ENCODE measurements at regions not wholly inside any gene's neighbourhood (a gene's known extent, or its start where the extent isn't known, plus 50 kb on each side); places are given as distances from the start of the nearest gene placed in this dataset.
A peak's percentile ranks its signal among the peaks of the same experiment; 100 is the strongest.

DNA sequence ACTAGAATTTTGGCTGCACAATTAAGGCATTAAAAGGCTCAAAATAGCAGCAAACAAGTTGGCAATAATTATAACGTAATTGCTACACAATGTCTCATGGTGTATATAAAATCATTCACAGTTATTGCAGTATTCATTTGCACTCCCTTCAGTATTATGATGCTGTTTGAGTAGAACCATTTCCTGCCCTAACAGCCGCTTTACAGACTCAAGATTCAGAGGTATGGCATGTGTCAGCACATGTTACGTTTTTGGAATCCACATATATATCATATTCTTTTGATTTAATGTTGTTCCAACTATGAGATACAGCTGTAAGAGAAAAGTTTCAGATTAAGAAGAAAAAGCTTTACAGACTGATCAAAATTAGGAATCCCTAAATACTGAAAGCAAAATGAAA is 56.3 kb upstream of the NCKAP5 start:
- TF ChIP-seq, protein P1, sequence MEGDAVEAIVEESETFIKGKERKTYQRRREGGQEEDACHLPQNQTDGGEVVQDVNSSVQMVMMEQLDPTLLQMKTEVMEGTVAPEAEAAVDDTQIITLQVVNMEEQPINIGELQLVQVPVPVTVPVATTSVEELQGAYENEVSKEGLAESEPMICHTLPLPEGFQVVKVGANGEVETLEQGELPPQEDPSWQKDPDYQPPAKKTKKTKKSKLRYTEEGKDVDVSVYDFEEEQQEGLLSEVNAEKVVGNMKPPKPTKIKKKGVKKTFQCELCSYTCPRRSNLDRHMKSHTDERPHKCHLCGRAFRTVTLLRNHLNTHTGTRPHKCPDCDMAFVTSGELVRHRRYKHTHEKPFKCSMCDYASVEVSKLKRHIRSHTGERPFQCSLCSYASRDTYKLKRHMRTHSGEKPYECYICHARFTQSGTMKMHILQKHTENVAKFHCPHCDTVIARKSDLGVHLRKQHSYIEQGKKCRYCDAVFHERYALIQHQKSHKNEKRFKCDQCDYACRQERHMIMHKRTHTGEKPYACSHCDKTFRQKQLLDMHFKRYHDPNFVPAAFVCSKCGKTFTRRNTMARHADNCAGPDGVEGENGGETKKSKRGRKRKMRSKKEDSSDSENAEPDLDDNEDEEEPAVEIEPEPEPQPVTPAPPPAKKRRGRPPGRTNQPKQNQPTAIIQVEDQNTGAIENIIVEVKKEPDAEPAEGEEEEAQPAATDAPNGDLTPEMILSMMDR (IDR thresholded peaks at IDR 0.05; ENCODE audit: low read depth, low read length) = no peak
- no peak overlapping the region for H3K4me3 ChIP-seq (ENCODE audit: low read depth, low read length)
- DNase-seq (ENCODE audit: low read depth, low spot score) = no peak
- in situ Hi-C loops (cut with HindIII; ENCODE audit: low sequenced_read_pairs) = no loop called here

DNA sequence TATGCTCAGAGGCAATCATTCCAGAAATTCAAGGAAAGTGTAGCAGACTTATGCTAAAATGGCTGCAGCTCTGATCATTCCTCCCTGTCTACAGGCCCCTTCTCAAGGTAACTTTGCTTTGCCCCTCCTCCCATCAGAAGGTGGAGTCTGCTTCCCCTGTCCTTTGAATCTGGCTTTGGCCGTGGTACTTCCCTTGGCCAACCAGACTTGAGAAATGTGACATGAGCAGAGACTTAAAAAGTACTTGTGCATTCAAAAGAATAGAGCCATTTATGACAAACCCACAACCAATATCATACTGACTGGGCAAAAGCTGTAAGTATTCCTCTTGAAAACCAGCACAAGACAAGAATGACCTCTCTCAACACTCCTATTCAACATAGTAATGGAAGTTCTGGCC is 59.5 kb upstream of the NCKAP5 start:
- TF ChIP-seq, protein P1 (IDR thresholded peaks at IDR 0.05; ENCODE audit: low read depth, low read length) = no peak
- no peak for DNase-seq (ENCODE audit: low read depth, low spot score)
- no peak overlapping the region for H3K4me3 ChIP-seq (ENCODE audit: low read depth, low read length)
- in situ Hi-C loops (cut with HindIII; ENCODE audit: low sequenced_read_pairs) = no loop called here

DNA sequence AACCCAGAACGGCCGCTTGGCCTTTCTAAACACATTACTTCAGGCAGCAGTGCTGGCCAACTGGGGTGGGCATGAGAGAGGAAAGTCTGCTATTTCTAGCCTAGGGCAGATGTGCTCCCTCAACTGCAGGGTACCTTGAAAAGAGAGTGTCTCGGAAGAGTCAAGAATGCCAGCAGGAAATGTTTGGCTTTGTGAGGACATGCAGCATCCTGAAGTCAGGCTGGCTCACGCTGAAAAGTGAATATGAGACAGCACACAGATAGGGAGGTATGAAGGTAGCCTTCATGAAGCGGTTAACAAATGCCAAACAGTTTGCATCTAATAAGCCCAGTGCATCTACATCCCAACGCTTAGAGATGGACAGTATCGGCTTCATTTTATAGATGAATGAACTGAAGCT is 65.0 kb upstream of the NCKAP5 start:
- no peak for DNase-seq (ENCODE audit: low read depth, low spot score)
- in situ Hi-C loops (cut with HindIII; ENCODE audit: low sequenced_read_pairs) = no loop called here
- TF ChIP-seq, protein P1 (IDR thresholded peaks at IDR 0.05; ENCODE audit: low read depth, low read length) = no peak
- H3K4me3 ChIP-seq (ENCODE audit: low read depth, low read length) = no peak overlapping the region

DNA sequence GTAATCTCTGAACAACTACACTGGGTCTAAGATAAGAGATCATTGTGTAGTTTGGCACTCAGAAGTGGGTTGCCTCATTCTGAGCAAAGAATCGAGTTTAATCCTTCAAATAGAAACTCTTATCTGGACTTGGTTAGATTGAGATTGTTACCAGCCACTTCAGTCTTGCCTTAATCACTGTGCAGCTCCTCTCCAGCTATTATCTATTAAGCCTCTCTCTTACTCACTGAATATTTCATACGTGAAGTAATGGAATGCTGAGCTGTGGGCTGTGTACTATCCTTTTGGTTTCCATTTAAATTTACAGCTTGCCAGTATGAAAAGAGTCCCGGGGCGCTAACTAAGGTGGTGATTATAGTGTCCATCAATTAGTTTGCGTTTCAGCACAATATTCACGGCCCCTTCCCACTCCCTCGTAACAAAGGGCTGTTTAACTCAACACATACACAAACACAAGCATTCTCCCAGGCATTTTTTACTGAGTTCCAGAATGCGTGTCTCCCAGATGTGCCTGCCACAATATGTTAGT is 65.7 kb upstream of the NCKAP5 start:
- peak; percentile 49 for DNase-seq (ENCODE audit: low read depth, low spot score)
- no peak overlapping the region for H3K4me3 ChIP-seq (ENCODE audit: low read depth, low read length)
- TF ChIP-seq, protein P1 (IDR thresholded peaks at IDR 0.05; ENCODE audit: low read depth, low read length) = no peak
- in situ Hi-C loops (cut with HindIII; ENCODE audit: low sequenced_read_pairs) = no loop called here

DNA sequence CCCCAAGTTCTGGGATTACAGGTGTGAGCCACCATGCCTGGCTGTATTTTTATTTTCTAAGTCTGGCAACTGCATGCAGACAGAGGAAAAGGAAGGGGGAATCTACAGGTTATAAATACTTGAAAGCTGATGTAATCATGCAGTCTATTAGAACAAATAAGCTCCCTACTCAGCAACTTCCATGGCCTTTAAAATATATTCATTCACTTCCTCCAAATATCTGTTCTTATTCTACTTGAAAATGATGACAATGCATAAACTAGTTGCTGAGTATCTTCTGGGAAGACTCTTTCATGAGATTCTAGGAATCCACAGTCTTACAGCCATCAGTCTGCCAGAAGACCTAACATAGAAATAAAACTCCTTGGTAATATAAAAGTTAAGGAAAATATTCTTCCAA is 66.9 kb upstream of the NCKAP5 start:
- in situ Hi-C loops (cut with HindIII; ENCODE audit: low sequenced_read_pairs) = no loop called here
- no peak for DNase-seq (ENCODE audit: low read depth, low spot score)
- TF ChIP-seq, protein P1 (IDR thresholded peaks at IDR 0.05; ENCODE audit: low read depth, low read length) = no peak
- no peak overlapping the region for H3K4me3 ChIP-seq (ENCODE audit: low read depth, low read length)

DNA sequence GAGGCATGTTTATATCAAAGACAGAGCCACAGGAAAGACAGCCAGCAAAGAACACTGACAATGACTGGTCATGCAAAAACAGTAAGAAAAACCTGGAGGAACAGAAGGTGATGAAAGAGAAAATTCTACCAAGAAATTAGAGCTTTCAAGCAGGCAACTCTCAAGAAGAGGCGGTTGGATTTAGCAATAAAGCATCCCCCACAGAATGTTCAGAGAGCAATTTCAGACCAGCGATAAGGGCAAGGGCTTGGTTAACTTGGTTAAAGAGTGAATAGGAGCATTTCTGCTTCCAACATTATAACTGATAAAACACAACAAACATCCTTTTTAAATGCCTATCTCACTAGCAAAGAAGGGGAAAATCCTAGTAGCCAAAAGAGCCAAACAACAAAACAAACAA is 68.0 kb upstream of the NCKAP5 start:
- H3K4me3 ChIP-seq (ENCODE audit: low read depth, low read length) = no peak overlapping the region
- no peak for DNase-seq (ENCODE audit: low read depth, low spot score)
- in situ Hi-C loops (cut with HindIII; ENCODE audit: low sequenced_read_pairs) = no loop called here
- TF ChIP-seq, protein P1 (IDR thresholded peaks at IDR 0.05; ENCODE audit: low read depth, low read length) = no peak

DNA sequence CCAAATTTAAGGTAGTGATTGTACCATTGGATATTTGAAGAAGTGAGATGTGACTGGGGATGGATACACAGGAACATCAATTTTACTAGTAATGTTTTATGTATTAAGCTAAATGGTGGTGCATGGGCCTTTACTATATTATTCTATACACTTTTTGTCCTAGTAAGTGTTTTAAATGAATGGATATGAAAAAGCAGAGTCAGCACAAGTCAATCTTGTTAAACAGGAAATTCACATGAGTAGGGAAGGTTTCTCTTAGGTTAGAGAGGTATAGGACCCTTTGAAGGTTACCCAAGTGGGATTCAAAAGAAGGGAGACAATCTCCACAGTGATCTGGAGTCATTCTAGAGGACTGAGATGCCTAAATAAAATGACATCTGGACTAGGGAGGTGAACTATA is 71.8 kb upstream of the NCKAP5 start:
- H3K4me3 ChIP-seq (ENCODE audit: low read depth, low read length) = no peak overlapping the region
- TF ChIP-seq, protein P1 (IDR thresholded peaks at IDR 0.05; ENCODE audit: low read depth, low read length) = no peak
- DNase-seq (ENCODE audit: low read depth, low spot score) = no peak
- in situ Hi-C loops (cut with HindIII; ENCODE audit: low sequenced_read_pairs) = no loop called here

Data from astrocyte of the spinal cord (primary cell).